Breast epithelium (tissue), 4 donors: ENCODE measurements at regions not wholly inside any gene's neighbourhood (a gene's known extent, or its start where the extent isn't known, plus 50 kb on each side); places are given as distances from the start of the nearest gene placed in this dataset.

ENCODE experiments used
- DNase-seq, 2 donors: peaks; one replicate each; pipeline ENCODE4 v3.0.0-alpha.2; 2019; ENCODE audit warnings: low spot score in 2 of 2
- H3K27ac ChIP-seq, 2 donors: fragments of 200-600 bp; sonication (generic) in 1 of 2; one replicate each; pipeline ENCODE4 v1.5.1; 2016 to 2019; ENCODE audit warnings: mild to moderate bottlenecking in 1 of 2
- H3K27me3 ChIP-seq, 2 donors: fragments of 200-600 bp; sonication (generic) in 1 of 2; one replicate each; pipeline versions ENCODE4 v1.5.1 to v1.6.0; 2017 to 2019; ENCODE audit warnings: control low read depth in 1 of 2, mild to moderate bottlenecking in 1 of 2
- H3K36me3 ChIP-seq: fragments of 200-600 bp; one replicate; pipeline ENCODE4 v1.5.1; 2019
- H3K4me1 ChIP-seq, 2 donors: fragments of 200-600 bp; sonication (generic); one replicate each; pipeline ENCODE4 v1.5.1; 2016 to 2019; ENCODE audit warnings: control low read depth in 1 of 2
- H3K4me3 ChIP-seq, 3 donors: fragments of 200-600 bp; sonication (generic); 1 replicate in 2 of 3; 2 replicates in 1 of 3; pipeline ENCODE4 v1.5.1; 2016 to 2019; ENCODE audit warnings: mild to moderate bottlenecking in 3 of 3, moderate library complexity in 2 of 3
- H3K9me3 ChIP-seq, 2 donors: fragments of 200-600 bp; sonication (generic) in 1 of 2; one replicate each; pipeline ENCODE4 v1.5.1; 2016 to 2019; ENCODE audit warnings: control low read depth in 1 of 2
- CTCF ChIP-seq, 3 donors: fragments of 450-650 bp; IDR thresholded peaks; one replicate each; pipeline ENCODE4 v1.5.1; 2016 to 2017; ENCODE audit warnings: antibody characterized with exemption in 3 of 3, mild to moderate bottlenecking in 3 of 3, moderate library complexity in 3 of 3
- POLR2A ChIP-seq: fragments of 450-650 bp; IDR thresholded peaks from one replicate; pipeline ENCODE4 v1.6.1; 2016; ENCODE audit warnings: antibody characterized with exemption, mild to moderate bottlenecking, moderate library complexity
- POLR2AphosphoS5 ChIP-seq, 3 donors: sonication (generic); formaldehyde crosslinking; IDR thresholded peaks; one replicate each; pipeline ENCODE4 v1.6.1; 2017; ENCODE audit warnings: antibody characterized with exemption in 3 of 3
- intact Hi-C: fragments of 100-400 bp; cut with DNase I; formaldehyde crosslinking; loops from one replicate; pipeline ENCODE4 v1.15.1; 2023; ENCODE audit warnings: low total_unique reads

GRCh38 chr3:39000008-39000450 lies 51.7 kb downstream of the SCN11A start:
- TF ChIP-seq POLR2AphosphoS5 (IDR thresholded peaks at IDR 0.05) = no peak
- TF ChIP-seq CTCF (IDR thresholded peaks at IDR 0.05) = peak in 2 of 3 donors; percentile 33 to 35
- no peak for DNase-seq
- no peaks in the 10 kb centered on the region for H3K4me1 ChIP-seq
- no peak overlapping the region for H3K4me3 ChIP-seq
- intact Hi-C loops = no loop called here
- H3K9me3 ChIP-seq = no peaks in the 10 kb centered on the region
- H3K27me3 ChIP-seq = no peaks in the 10 kb centered on the region
- no peak overlapping the region for H3K27ac ChIP-seq
- no peaks in the 10 kb centered on the region for H3K36me3 ChIP-seq

GRCh38 chr3:38998086-38998485 lies 53.7 kb downstream of the SCN11A start:
- TF ChIP-seq POLR2AphosphoS5 (IDR thresholded peaks at IDR 0.05) (no peak), CTCF (IDR thresholded peaks at IDR 0.05) (no peak), POLR2A (no peak)

GRCh38 chr3:38996193-38996592 lies 55.6 kb downstream of the SCN11A start:
- Histone ChIP-seq H3K27me3 (no peaks in the 10 kb centered on the region), H3K4me3 (no peak overlapping the region)
- intact Hi-C loops = no loop called here

More at GRCh38 chr3:38998086-38998485, 53.7 kb downstream of the SCN11A start:
- Histone ChIP-seq H3K4me1 (no peaks in the 10 kb centered on the region), H3K4me3 (no peak overlapping the region), H3K27ac (no peak overlapping the region), H3K36me3 (no peaks in the 10 kb centered on the region), H3K27me3 (no peaks in the 10 kb centered on the region), H3K9me3 (no peaks in the 10 kb centered on the region)
- no peak for DNase-seq
- intact Hi-C loops = no loop called here

GRCh38 chr3:38994251-38994650 lies 57.5 kb downstream of the SCN11A start:
- no peak for DNase-seq
- Histone ChIP-seq H3K9me3 (no peaks in the 10 kb centered on the region), H3K4me1 (no peaks in the 10 kb centered on the region), H3K36me3 (no peaks in the 10 kb centered on the region), H3K27me3 (no peaks in the 10 kb centered on the region), H3K4me3 (no peak overlapping the region), H3K27ac (no peak overlapping the region)
- TF ChIP-seq POLR2AphosphoS5 (IDR thresholded peaks at IDR 0.05) (no peak), POLR2A (no peak), CTCF (IDR thresholded peaks at IDR 0.05) (no peak)
- intact Hi-C loops = no loop called here

More at GRCh38 chr3:38996193-38996592, 55.6 kb downstream of the SCN11A start:
- Histone ChIP-seq H3K27ac (no peak overlapping the region), H3K36me3 (no peaks in the 10 kb centered on the region), H3K4me1 (no peaks in the 10 kb centered on the region), H3K9me3 (no peaks in the 10 kb centered on the region)
- DNase-seq = no peak
- TF ChIP-seq POLR2A (no peak), POLR2AphosphoS5 (IDR thresholded peaks at IDR 0.05) (no peak), CTCF (IDR thresholded peaks at IDR 0.05) (no peak)

GRCh38 chr3:38992117-38992760 lies 59.5 kb downstream of the SCN11A start:
- intact Hi-C loops = no loop called here
- H3K36me3 ChIP-seq = no peaks in the 10 kb centered on the region

More at GRCh38 chr3:38992117-38992760, 59.5 kb downstream of the SCN11A start:
- no peak overlapping the region for H3K4me3 ChIP-seq
- no peak overlapping the region for H3K27ac ChIP-seq
- TF ChIP-seq POLR2AphosphoS5 (IDR thresholded peaks at IDR 0.05) = no peak
- no peak for TF ChIP-seq CTCF (IDR thresholded peaks at IDR 0.05)
- no peak for TF ChIP-seq POLR2A
- H3K9me3 ChIP-seq = no peaks in the 10 kb centered on the region
- DNase-seq = no peak
- H3K4me1 ChIP-seq = no peaks in the 10 kb centered on the region
- H3K27me3 ChIP-seq = no peaks in the 10 kb centered on the region
